ENCODE measurements at regions not wholly inside any gene's neighbourhood (a gene's known extent, or its start where the extent isn't known, plus 50 kb on each side); places are given as distances from the start of the nearest gene placed in this dataset.

DNA sequence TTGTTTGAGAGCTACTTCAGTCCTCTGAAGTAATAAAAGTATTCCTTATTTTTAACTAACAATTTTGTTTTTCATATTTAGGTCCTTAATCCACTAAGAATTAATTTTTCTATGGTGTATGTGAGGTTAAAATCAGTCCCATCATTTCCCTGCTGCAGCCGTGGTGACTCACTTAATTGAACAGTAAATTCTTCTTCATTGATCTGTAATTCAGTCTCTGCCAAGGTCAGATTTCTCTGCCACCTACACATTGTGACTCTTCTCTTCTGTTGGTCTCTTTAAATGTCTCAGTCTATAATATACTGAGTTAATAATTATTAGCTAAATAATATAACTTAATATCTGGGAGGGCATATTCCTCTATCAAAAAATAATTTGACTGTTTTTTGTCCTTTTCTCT, 262.3 kb downstream of the UTRN start:
- Histone ChIP-seq H3K4me1 (ENCODE audit: control insufficient read depth in 2 of 2, insufficient read depth in 2 of 2, low read length in 2 of 2) (no peaks in the 10 kb centered on the region), H3K36me3 (replicated peaks in 1 of 2; ENCODE audit: control extremely low read depth in 1 of 2, control insufficient read depth in 1 of 2, extremely low read depth in 1 of 2, insufficient read depth in 2 of 2, low read length in 1 of 2) (peaks cover 27 to 88% of the 10 kb centered on the region in 2 experiments), H4K20me1 (ENCODE audit: control insufficient read depth, insufficient read depth, low read length, poor library complexity, severe bottlenecking) (no peaks in the 10 kb centered on the region), H2AFZ (ENCODE audit: insufficient read depth, low read depth, low read length, poor library complexity, severe bottlenecking) (no peak overlapping the region), H3K4me3 (ENCODE audit: control extremely low read depth in 1 of 5, extremely low read depth in 1 of 5, insufficient read depth in 1 of 5, low read depth in 2 of 5, low read length in 4 of 5) (no peak overlapping the region), H3K79me2 (ENCODE audit: control insufficient read depth, insufficient read depth, low read length) (no peaks in the 10 kb centered on the region), H3K4me2 (replicated peaks; ENCODE audit: low read depth, low read length, poor library complexity, severe bottlenecking) (no peak overlapping the region), H3K9ac (ENCODE audit: low read length) (no peak overlapping the region), H3K27ac (ENCODE audit: low read length in 2 of 2) (no peak overlapping the region), H3K27me3 (replicated peaks in 1 of 4; ENCODE audit: control extremely low read depth in 1 of 4, control insufficient read depth in 3 of 4, insufficient read depth in 4 of 4, low read length in 3 of 4) (no peaks in the 10 kb centered on the region), H3K9me3 (ENCODE audit: control extremely low read depth in 1 of 3, control insufficient read depth in 2 of 3, insufficient read depth in 1 of 3, low read length in 2 of 3) (no peaks in the 10 kb centered on the region)
- no peak for ATAC-seq (ENCODE audit: low read depth)
- DNase-seq, result no peak
- Mint-ChIP-seq H3K9me3 (ENCODE audit: insufficient read depth) (no peaks in the 10 kb centered on the region), H3K4me1 (no peaks in the 10 kb centered on the region), H3K27ac (no peak overlapping the region), H3K27me3 (no peaks in the 10 kb centered on the region), H3K4me3 (no peak overlapping the region)
- ChIA-PET POLR2A (no interaction called here), CTCF (no interaction called here)
- TF ChIP-seq EZH2 (IDR thresholded peaks at IDR 0.05; ENCODE audit: borderline replicate concordance, insufficient read depth, low read depth, low read length, poor library complexity, severe bottlenecking), result no peak
- TF ChIP-seq, protein P1, sequence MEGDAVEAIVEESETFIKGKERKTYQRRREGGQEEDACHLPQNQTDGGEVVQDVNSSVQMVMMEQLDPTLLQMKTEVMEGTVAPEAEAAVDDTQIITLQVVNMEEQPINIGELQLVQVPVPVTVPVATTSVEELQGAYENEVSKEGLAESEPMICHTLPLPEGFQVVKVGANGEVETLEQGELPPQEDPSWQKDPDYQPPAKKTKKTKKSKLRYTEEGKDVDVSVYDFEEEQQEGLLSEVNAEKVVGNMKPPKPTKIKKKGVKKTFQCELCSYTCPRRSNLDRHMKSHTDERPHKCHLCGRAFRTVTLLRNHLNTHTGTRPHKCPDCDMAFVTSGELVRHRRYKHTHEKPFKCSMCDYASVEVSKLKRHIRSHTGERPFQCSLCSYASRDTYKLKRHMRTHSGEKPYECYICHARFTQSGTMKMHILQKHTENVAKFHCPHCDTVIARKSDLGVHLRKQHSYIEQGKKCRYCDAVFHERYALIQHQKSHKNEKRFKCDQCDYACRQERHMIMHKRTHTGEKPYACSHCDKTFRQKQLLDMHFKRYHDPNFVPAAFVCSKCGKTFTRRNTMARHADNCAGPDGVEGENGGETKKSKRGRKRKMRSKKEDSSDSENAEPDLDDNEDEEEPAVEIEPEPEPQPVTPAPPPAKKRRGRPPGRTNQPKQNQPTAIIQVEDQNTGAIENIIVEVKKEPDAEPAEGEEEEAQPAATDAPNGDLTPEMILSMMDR (IDR thresholded peaks at IDR 0.05), result no peak
- no CpG with 5 or more reads among the region's 1 CpG for WGBS (ENCODE audit: insufficient coverage)
- intact Hi-C loops (cut with micrococcal nuclease), result no loop called here

DNA sequence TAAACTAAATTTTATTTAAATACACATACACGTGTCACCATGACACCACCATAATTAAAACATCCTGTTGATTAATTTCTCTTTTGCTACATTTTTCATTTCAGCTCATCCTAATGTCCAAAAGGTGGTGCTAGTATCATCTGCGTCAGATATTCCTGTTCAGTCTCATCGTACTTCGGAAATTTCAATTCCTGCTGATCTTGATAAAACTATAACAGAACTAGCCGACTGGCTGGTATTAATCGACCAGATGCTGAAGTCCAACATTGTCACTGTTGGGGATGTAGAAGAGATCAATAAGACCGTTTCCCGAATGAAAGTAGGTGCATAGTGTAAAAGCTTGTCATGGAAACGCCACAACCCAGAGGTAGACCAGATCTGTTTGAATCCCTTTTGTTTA, 263.4 kb downstream of the UTRN start:
- Histone ChIP-seq H3K4me2 (replicated peaks; ENCODE audit: low read depth, low read length, poor library complexity, severe bottlenecking) (no peak overlapping the region), H3K4me1 (ENCODE audit: control insufficient read depth in 2 of 2, insufficient read depth in 2 of 2, low read length in 2 of 2) (no peaks in the 10 kb centered on the region), H3K9ac (ENCODE audit: low read length) (no peak overlapping the region), H3K36me3 (replicated peaks in 1 of 2; ENCODE audit: control extremely low read depth in 1 of 2, control insufficient read depth in 1 of 2, extremely low read depth in 1 of 2, insufficient read depth in 2 of 2, low read length in 1 of 2) (peaks cover 30 to 83% of the 10 kb centered on the region in 2 experiments), H4K20me1 (ENCODE audit: control insufficient read depth, insufficient read depth, low read length, poor library complexity, severe bottlenecking) (no peaks in the 10 kb centered on the region), H3K27me3 (replicated peaks in 1 of 4; ENCODE audit: control extremely low read depth in 1 of 4, control insufficient read depth in 3 of 4, insufficient read depth in 4 of 4, low read length in 3 of 4) (no peaks in the 10 kb centered on the region), H3K4me3 (ENCODE audit: control extremely low read depth in 1 of 5, extremely low read depth in 1 of 5, insufficient read depth in 1 of 5, low read depth in 2 of 5, low read length in 4 of 5) (no peak overlapping the region), H3K79me2 (ENCODE audit: control insufficient read depth, insufficient read depth, low read length) (no peaks in the 10 kb centered on the region), H3K27ac (ENCODE audit: low read length in 2 of 2) (no peak overlapping the region), H3K9me3 (ENCODE audit: control extremely low read depth in 1 of 3, control insufficient read depth in 2 of 3, insufficient read depth in 1 of 3, low read length in 2 of 3) (no peaks in the 10 kb centered on the region), H2AFZ (ENCODE audit: insufficient read depth, low read depth, low read length, poor library complexity, severe bottlenecking) (no peak overlapping the region)
- DNase-seq (no peak), ATAC-seq (ENCODE audit: low read depth) (no peak)
- ChIA-PET CTCF (no interaction called here), POLR2A (no interaction called here)
- TF ChIP-seq EZH2 (IDR thresholded peaks at IDR 0.05; ENCODE audit: borderline replicate concordance, insufficient read depth, low read depth, low read length, poor library complexity, severe bottlenecking), result no peak
- TF ChIP-seq, protein P1 (IDR thresholded peaks at IDR 0.05), result no peak
- no peak overlapping the region for H3K4me3 Mint-ChIP-seq
- no peaks in the 10 kb centered on the region for H3K4me1 Mint-ChIP-seq
- no peak overlapping the region for H3K27ac Mint-ChIP-seq
- intact Hi-C loops (cut with micrococcal nuclease), result no loop called here
- H3K9me3 Mint-ChIP-seq (ENCODE audit: insufficient read depth), result no peaks in the 10 kb centered on the region
- H3K27me3 Mint-ChIP-seq, result no peaks in the 10 kb centered on the region
- WGBS (ENCODE audit: insufficient coverage), result 96% methylated on average over 4 of the region's 9 CpGs
